PC-3 (cell line): ENCODE measurements at regions not wholly inside any gene's neighbourhood (a gene's known extent, or its start where the extent isn't known, plus 50 kb on each side); places are given as distances from the start of the nearest gene placed in this dataset.

Experiments
- ATAC-seq: fragments of 200-7000 bp; cut with Tn5 transposase; 2 replicates; pipeline ENCODE4 v1.9.1; 2020; ENCODE audit warnings: mild to moderate bottlenecking, moderate library complexity
- BruUV-seq: library from RNA; stranded (reverse); fragments of 400-500 nt; replicated peaks from 2 replicates; lab custom pipeline; 2021; lab: Mats Ljungman, UMichigan
- CTCF ChIA-PET: fragments of 300-600 bp; sonication (Branson Sonifier 250); formaldehyde crosslinking; loops from one replicate; lab custom pipeline; 2022; ENCODE audit warnings: antibody characterized with exemption; lab: Charles Lee
- POLR2A ChIA-PET: fragments of 300-600 bp; sonication (Branson Sonifier 250); formaldehyde crosslinking; loops from one replicate; lab custom pipeline; 2022; ENCODE audit warnings: antibody characterized with exemption; ENCODE audit not compliant: unreplicated experiment; lab: Charles Lee
- DNase-seq: peaks from one replicate; pipeline ENCODE4 v3.0.0-alpha.2; 2015
- H2AFZ ChIP-seq: fragments of 300-600 bp; sonication (generic); 2 replicates; pipeline ENCODE4 v1.6.0; 2016; ENCODE audit warnings: antibody characterized with exemption, low read length
- H3F3A ChIP-seq: fragments of 300-600 bp; sonication (generic); one replicate; pipeline ENCODE4 v1.6.0; 2017; ENCODE audit warnings: antibody characterized with exemption, low read length, control low read depth, mild to moderate bottlenecking; ENCODE audit not compliant: unreplicated experiment
- H3K27ac ChIP-seq: fragments of 300-600 bp; sonication (generic); 2 replicates; pipeline ENCODE4 v1.5.1; 2016; ENCODE audit warnings: mild to moderate bottlenecking, low read length
- H3K27me3 ChIP-seq: fragments of 300-600 bp; sonication (generic); 2 replicates; pipeline ENCODE4 v1.6.1; 2016; ENCODE audit warnings: low read length, mixed read lengths
- H3K36me3 ChIP-seq: fragments of 300-600 bp; sonication (generic); 2 replicates; pipeline ENCODE4 v1.6.1; 2016; ENCODE audit warnings: low read depth, mixed run types, low read length, mixed read lengths
- H3K4me1 ChIP-seq: fragments of 300-600 bp; sonication (generic); 2 replicates; pipeline ENCODE4 v1.5.1; 2016; ENCODE audit warnings: low read length; ENCODE audit not compliant: insufficient read depth
- H3K4me2 ChIP-seq: fragments of 300-600 bp; sonication (generic); 2 replicates; pipeline ENCODE4 v1.6.0; 2016; ENCODE audit warnings: low read length
- H3K4me3 ChIP-seq: fragments of 300-600 bp; sonication (generic); 2 replicates; pipeline ENCODE4 v1.5.1; 2016; ENCODE audit warnings: mild to moderate bottlenecking, low read length, mixed read lengths
- H3K79me2 ChIP-seq: fragments of 300-600 bp; sonication (generic); 2 replicates; pipeline ENCODE4 v1.6.1; 2017; ENCODE audit warnings: low read length, mixed read lengths
- H3K9ac ChIP-seq: fragments of 300-600 bp; sonication (generic); 2 replicates; pipeline ENCODE4 v1.6.0; 2016; ENCODE audit warnings: mild to moderate bottlenecking, low read length
- H3K9me2 ChIP-seq: fragments of 300-600 bp; sonication (generic); replicated peaks from 2 replicates; pipeline ENCODE4 v1.6.1; 2016; ENCODE audit warnings: mixed run types, low read length, mixed read lengths
- H3K9me3 ChIP-seq: fragments of 300-600 bp; sonication (generic); 2 replicates; pipeline ENCODE4 v1.6.1; 2016; ENCODE audit warnings: low read length, mixed read lengths
- H4K20me1 ChIP-seq: fragments of 300-600 bp; sonication (generic); 2 replicates; pipeline ENCODE4 v1.6.1; 2016; ENCODE audit warnings: low read length, mixed read lengths
- CTCF ChIP-seq: fragments of 300-600 bp; sonication (generic); conservative IDR thresholded peaks from 2 replicates; pipeline ENCODE4 v1.5.1; 2017; ENCODE audit warnings: antibody characterized with exemption, low read depth, mild to moderate bottlenecking, low read length
- EZH2 ChIP-seq: fragments of 300-600 bp; sonication (generic); IDR thresholded peaks from one replicate; pipeline ENCODE4 v1.6.1; 2017; ENCODE audit warnings: antibody characterized with exemption, mild to moderate bottlenecking, low read length; ENCODE audit not compliant: unreplicated experiment
- EZH2phosphoT487 ChIP-seq: fragments of 300-600 bp; sonication (generic); IDR thresholded peaks from 2 replicates; pipeline ENCODE4 v1.6.1; 2018; ENCODE audit warnings: mild to moderate bottlenecking, antibody characterized with exemption, low read length, borderline replicate concordance
- intact Hi-C: fragments of 100-400 bp; cut with micrococcal nuclease; formaldehyde crosslinking; loops from 2 replicates; pipeline ENCODE4 v1.9.0; 2023

DNA sequence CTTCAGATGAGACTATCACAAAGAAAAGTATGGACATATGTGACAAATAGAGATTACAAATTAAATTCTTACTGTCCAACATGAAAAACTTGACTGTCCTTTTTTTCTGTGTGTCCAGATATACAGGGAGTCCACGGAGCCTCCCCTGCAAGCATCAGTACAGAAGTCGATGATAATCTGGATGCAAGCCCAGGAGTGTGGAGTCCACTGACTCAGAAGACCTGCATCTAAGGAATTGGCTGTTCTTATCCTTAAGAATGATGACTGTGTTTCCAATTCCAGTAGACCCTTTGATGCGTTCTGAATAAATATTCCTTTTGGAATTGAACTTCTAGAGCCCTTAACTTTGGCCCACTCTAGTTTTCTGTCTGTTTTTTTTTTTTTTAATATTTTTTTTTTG, 56.7 kb upstream of the TAF11L2 start:
- ChIA-PET POLR2A (no interaction called here), CTCF (no interaction called here)
- no peaks in the 10 kb centered on the region for H3K9me3 ChIP-seq
- H3K36me3 ChIP-seq, result no peaks in the 10 kb centered on the region
- no TSS peak for BruUV-seq
- H3K9me2 ChIP-seq, result no peaks in the 10 kb centered on the region
- no peak overlapping the region for H3K9ac ChIP-seq
- no peaks in the 10 kb centered on the region for H3K79me2 ChIP-seq
- intact Hi-C loops, result no loop called here
- H3K4me1 ChIP-seq, result peaks cover 14% of the 10 kb centered on the region
- H3K4me3 ChIP-seq, result no peak overlapping the region
- H3F3A ChIP-seq, result no peaks in the 10 kb centered on the region
- ATAC-seq (no peak), DNase-seq (peak; percentile 50)
- no peaks in the 10 kb centered on the region for H4K20me1 ChIP-seq
- H2AFZ ChIP-seq, result no peak overlapping the region
- H3K4me2 ChIP-seq, result no peak overlapping the region
- TF ChIP-seq EZH2 (no peak), EZH2phosphoT487 (no peak), CTCF (no peak)
- H3K27me3 ChIP-seq, result no peaks in the 10 kb centered on the region
- H3K27ac ChIP-seq, result no peak overlapping the region

GRCh38 chr5:17443333-17444130, 54.5 kb upstream of the TAF11L2 start:
- no peaks in the 10 kb centered on the region for H3K27me3 ChIP-seq
- no peak for DNase-seq
- peaks cover 14% of the 10 kb centered on the region for H3K4me1 ChIP-seq
- no peak overlapping the region for H3K4me2 ChIP-seq
- no peaks in the 10 kb centered on the region for H3K79me2 ChIP-seq
- H3K9me3 ChIP-seq, result no peaks in the 10 kb centered on the region
- TF ChIP-seq EZH2phosphoT487 (no peak), CTCF (no peak), EZH2 (no peak)
- intact Hi-C loops, result no loop called here
- H3F3A ChIP-seq, result no peaks in the 10 kb centered on the region
- H3K36me3 ChIP-seq, result no peaks in the 10 kb centered on the region
- no peaks in the 10 kb centered on the region for H3K9me2 ChIP-seq
- H4K20me1 ChIP-seq, result no peaks in the 10 kb centered on the region
- H3K4me3 ChIP-seq, result no peak overlapping the region
- POLR2A ChIA-PET, result no interaction called here
- CTCF ChIA-PET, result no interaction called here
- no TSS peak for BruUV-seq
- H3K27ac ChIP-seq, result no peak overlapping the region
- H2AFZ ChIP-seq, result no peak overlapping the region
- H3K9ac ChIP-seq, result no peak overlapping the region
- ATAC-seq, result no peak

GRCh38 chr5:17444496-17444895, 53.5 kb upstream of the TAF11L2 start:
- 0 out of 2 replicates have a peak overlapping the region, but pooled peaks have one; percentile 3 for H3K4me2 ChIP-seq
- H3F3A ChIP-seq, result no peaks in the 10 kb centered on the region
- no peaks in the 10 kb centered on the region for H3K79me2 ChIP-seq
- no peaks in the 10 kb centered on the region for H3K9me3 ChIP-seq
- H3K4me1 ChIP-seq, result peaks cover 14% of the 10 kb centered on the region
- H3K27ac ChIP-seq, result no peak overlapping the region
- ChIA-PET CTCF (no interaction called here), POLR2A (no interaction called here)
- no peak overlapping the region for H3K9ac ChIP-seq
- H3K27me3 ChIP-seq, result no peaks in the 10 kb centered on the region
- TF ChIP-seq EZH2 (no peak), CTCF (no peak), EZH2phosphoT487 (no peak)
- H4K20me1 ChIP-seq, result no peaks in the 10 kb centered on the region
- intact Hi-C loops, result no loop called here
- ATAC-seq, result no peak
- peak; percentile 28 for DNase-seq
- no peaks in the 10 kb centered on the region for H3K9me2 ChIP-seq
- H3K4me3 ChIP-seq, result no peak overlapping the region
- H2AFZ ChIP-seq, result 0 out of 2 replicates have a peak overlapping the region, but pooled peaks have one; percentile 2
- no peaks in the 10 kb centered on the region for H3K36me3 ChIP-seq
- no TSS peak for BruUV-seq
